BJ (cell line): ENCODE measurements at regions not wholly inside any gene's neighbourhood (a gene's known extent, or its start where the extent isn't known, plus 50 kb on each side); places are given as distances from the start of the nearest gene placed in this dataset.

Source experiments
- CTCF ChIA-PET: fragments of 350-600 bp; formaldehyde crosslinking; extraction: SDS; loops from one replicate; lab custom pipeline; 2021; ENCODE audit warnings: antibody characterized with exemption, inconsistent platforms; lab: Yijun Ruan, JAX
- POLR2A ChIA-PET: fragments of 300-600 bp; sonication (Branson Sonifier 250); formaldehyde crosslinking; extraction: SDS; loops from one replicate; lab custom pipeline; 2021; ENCODE audit warnings: antibody characterized with exemption; lab: Charles Lee
- DNase-seq: peaks from one replicate; pipeline ENCODE4 v3.0.0-alpha.2; 2011; ENCODE audit warnings: low read depth
- H3K27me3 ChIP-seq: 2 replicates; pipeline ENCODE4 v1.6.0; 2011; ENCODE audit warnings: low read length; ENCODE audit not compliant: control insufficient read depth, insufficient read depth
- H3K36me3 ChIP-seq: 2 replicates; pipeline ENCODE4 v1.5.1; 2011; ENCODE audit warnings: low read length; ENCODE audit not compliant: control insufficient read depth, insufficient read depth
- H3K4me3 ChIP-seq: 2 replicates; pipeline ENCODE4 v1.5.1; 2011; ENCODE audit warnings: low read depth, mild to moderate bottlenecking, control low read depth, low read length
- CTCF ChIP-seq: IDR thresholded peaks from 2 replicates; pipeline ENCODE4 v1.5.1; 2011; ENCODE audit warnings: low read depth, mild to moderate bottlenecking, control low read depth, inconsistent platforms, low read length, moderate library complexity; ENCODE audit not compliant: insufficient read depth

- Histone ChIP-seq H3K36me3 (no peaks in the 10 kb centered on the region), H3K4me3 (no peak overlapping the region), H3K27me3 (peaks cover 3% of the 10 kb centered on the region)
- ChIA-PET CTCF (interaction anchor here (0.8 kb wide), 1 partner anchor 158 kb away, joined by 3 read pairs; no protein-coding TSS in a partner anchor), POLR2A (no interaction called here)
- no peak for TF ChIP-seq CTCF
- DNase-seq, result no peak
Observed at GRCh38 chr20:40805592-40805991, 116.6 kb upstream of the MAFB start.

- Histone ChIP-seq H3K4me3 (no peak overlapping the region), H3K27me3 (peaks cover 3% of the 10 kb centered on the region), H3K36me3 (no peaks in the 10 kb centered on the region)
- no peak for DNase-seq
- ChIA-PET POLR2A (no interaction called here), CTCF (no interaction called here)
- TF ChIP-seq CTCF, result no peak
Observed at GRCh38 chr20:40806929-40807820, 118.1 kb upstream of the MAFB start.

- no peak for TF ChIP-seq CTCF
- Histone ChIP-seq H3K36me3 (no peaks in the 10 kb centered on the region), H3K4me3 (no peak overlapping the region), H3K27me3 (peaks cover 3% of the 10 kb centered on the region)
- no peak for DNase-seq
- POLR2A ChIA-PET, result no interaction called here
- CTCF ChIA-PET, result no interaction called here
Observed at GRCh38 chr20:40807821-40808170, 118.8 kb upstream of the MAFB start.

- Histone ChIP-seq H3K27me3 (peaks cover 3% of the 10 kb centered on the region), H3K4me3 (no peak overlapping the region), H3K36me3 (no peaks in the 10 kb centered on the region)
- ChIA-PET CTCF (no interaction called here), POLR2A (no interaction called here)
- DNase-seq, result no peak
- TF ChIP-seq CTCF, result no peak
Observed at GRCh38 chr20:40808936-40809335, 119.9 kb upstream of the MAFB start.

GRCh38 chr20:40809361-40809760, 120.3 kb upstream of the MAFB start:
- no peaks in the 10 kb centered on the region for H3K36me3 ChIP-seq
- no peak for TF ChIP-seq CTCF
- ChIA-PET CTCF (no interaction called here), POLR2A (no interaction called here)
- H3K4me3 ChIP-seq, result no peak overlapping the region
- H3K27me3 ChIP-seq, result peaks cover 1% of the 10 kb centered on the region
- no peak for DNase-seq
